GM12873 (cell line): ENCODE measurements at regions not wholly inside any gene's neighbourhood (a gene's known extent, or its start where the extent isn't known, plus 50 kb on each side); places are given as distances from the start of the nearest gene placed in this dataset.

ENCODE experiments used
- CTCF ChIP-seq: IDR thresholded peaks from 2 replicates; pipeline ENCODE4 v1.5.1; 2012; ENCODE audit warnings: low read depth, mild to moderate bottlenecking, moderate library complexity, low read length, control low read depth; ENCODE audit not compliant: insufficient read depth; ENCODE audit errors: missing control alignments

- no peak for TF ChIP-seq CTCF
These were observed 437.0 kb upstream of the PPP2R3A start for GRCh38 chr3:135528413-135529015.

- TF ChIP-seq CTCF: no peak
These were observed 433.5 kb upstream of the PPP2R3A start for GRCh38 chr3:135532021-135532420.

- TF ChIP-seq CTCF: no peak
These were observed 427.4 kb upstream of the PPP2R3A start for GRCh38 chr3:135538123-135538522.

GRCh38 chr3:135539351-135539750, 426.2 kb upstream of the PPP2R3A start:
- TF ChIP-seq CTCF: no peak

GRCh38 chr3:135539854-135540253, 425.7 kb upstream of the PPP2R3A start:
- TF ChIP-seq CTCF: no peak

GRCh38 chr3:135549928-135550494, 415.5 kb upstream of the PPP2R3A start:
- no peak for TF ChIP-seq CTCF

GRCh38 chr3:135556174-135556573, 409.4 kb upstream of the PPP2R3A start:
- no peak for TF ChIP-seq CTCF
